Thyroid gland (tissue), 4 donors: ENCODE measurements at regions not wholly inside any gene's neighbourhood (a gene's known extent, or its start where the extent isn't known, plus 50 kb on each side); places are given as distances from the start of the nearest gene placed in this dataset.

Source experiments
- POLR2A ChIP-seq, 2 donors: fragments of 450-650 bp; IDR thresholded peaks; one replicate each; pipeline ENCODE4 v1.6.1; 2017; ENCODE audit warnings: antibody characterized with exemption in 2 of 2, mild to moderate bottlenecking in 2 of 2, moderate library complexity in 1 of 2
- TF ChIP-seq, protein P1 (sequence below), 6 experiments: fragments of 200-600 bp in 3 of 6; fragments of 450-650 bp in 3 of 6; sonication (generic) in 3 of 6; IDR thresholded peaks; one replicate each; pipeline ENCODE4 v1.5.1; 2016 to 2019; ENCODE audit warnings: antibody characterized with exemption in 6 of 6, mild to moderate bottlenecking in 2 of 6, inconsistent platforms in 1 of 6, moderate library complexity in 1 of 6

DNA sequence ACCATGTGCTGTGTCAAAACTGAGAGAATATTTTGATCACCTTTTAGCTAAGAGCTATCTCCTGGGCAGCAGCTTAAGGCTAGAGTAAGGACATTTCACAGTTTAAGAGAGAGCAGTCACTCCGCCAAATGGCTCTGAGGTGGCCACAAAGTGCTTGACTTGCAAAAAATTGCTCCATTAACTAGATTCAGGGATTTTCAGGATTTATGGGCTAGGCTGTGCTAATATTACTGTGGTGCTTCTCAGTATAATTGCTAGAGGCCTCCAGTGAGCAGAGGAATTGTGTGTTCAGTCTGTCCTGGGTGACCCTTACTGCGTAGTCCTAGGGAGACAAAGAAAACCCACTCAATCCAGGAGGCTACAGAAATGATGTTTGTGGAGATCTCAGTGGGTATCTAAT lies 65.2 kb downstream of the PALM2AKAP2 start:
- TF ChIP-seq, protein P1, sequence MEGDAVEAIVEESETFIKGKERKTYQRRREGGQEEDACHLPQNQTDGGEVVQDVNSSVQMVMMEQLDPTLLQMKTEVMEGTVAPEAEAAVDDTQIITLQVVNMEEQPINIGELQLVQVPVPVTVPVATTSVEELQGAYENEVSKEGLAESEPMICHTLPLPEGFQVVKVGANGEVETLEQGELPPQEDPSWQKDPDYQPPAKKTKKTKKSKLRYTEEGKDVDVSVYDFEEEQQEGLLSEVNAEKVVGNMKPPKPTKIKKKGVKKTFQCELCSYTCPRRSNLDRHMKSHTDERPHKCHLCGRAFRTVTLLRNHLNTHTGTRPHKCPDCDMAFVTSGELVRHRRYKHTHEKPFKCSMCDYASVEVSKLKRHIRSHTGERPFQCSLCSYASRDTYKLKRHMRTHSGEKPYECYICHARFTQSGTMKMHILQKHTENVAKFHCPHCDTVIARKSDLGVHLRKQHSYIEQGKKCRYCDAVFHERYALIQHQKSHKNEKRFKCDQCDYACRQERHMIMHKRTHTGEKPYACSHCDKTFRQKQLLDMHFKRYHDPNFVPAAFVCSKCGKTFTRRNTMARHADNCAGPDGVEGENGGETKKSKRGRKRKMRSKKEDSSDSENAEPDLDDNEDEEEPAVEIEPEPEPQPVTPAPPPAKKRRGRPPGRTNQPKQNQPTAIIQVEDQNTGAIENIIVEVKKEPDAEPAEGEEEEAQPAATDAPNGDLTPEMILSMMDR (IDR thresholded peaks at IDR 0.05), result no peak
- no peak for TF ChIP-seq POLR2A (IDR thresholded peaks at IDR 0.05)
